HL-60 (cell line): ENCODE measurements at regions not wholly inside any gene's neighbourhood (a gene's known extent, or its start where the extent isn't known, plus 50 kb on each side); places are given as distances from the start of the nearest gene placed in this dataset.

Source experiments
- CTCF ChIP-seq: IDR thresholded peaks from one replicate; pipeline ENCODE4 v1.5.1; 2011; ENCODE audit warnings: low read length, control low read depth, inconsistent platforms; ENCODE audit not compliant: insufficient read depth
- GABPA ChIP-seq: IDR thresholded peaks from 2 replicates; pipeline ENCODE4 v1.6.1; 2012; ENCODE audit warnings: low read depth
- POLR2AphosphoS5 ChIP-seq: IDR thresholded peaks from 2 replicates; pipeline ENCODE4 v1.6.1; 2012; ENCODE audit warnings: low read depth
- REST ChIP-seq: IDR thresholded peaks from 2 replicates; pipeline ENCODE4 v1.6.1; 2012; ENCODE audit warnings: low read depth; ENCODE audit not compliant: insufficient replicate concordance
- SPI1 ChIP-seq: IDR thresholded peaks from 2 replicates; pipeline ENCODE4 v1.6.1; 2012; ENCODE audit warnings: low read depth, mild to moderate bottlenecking, borderline replicate concordance

DNA sequence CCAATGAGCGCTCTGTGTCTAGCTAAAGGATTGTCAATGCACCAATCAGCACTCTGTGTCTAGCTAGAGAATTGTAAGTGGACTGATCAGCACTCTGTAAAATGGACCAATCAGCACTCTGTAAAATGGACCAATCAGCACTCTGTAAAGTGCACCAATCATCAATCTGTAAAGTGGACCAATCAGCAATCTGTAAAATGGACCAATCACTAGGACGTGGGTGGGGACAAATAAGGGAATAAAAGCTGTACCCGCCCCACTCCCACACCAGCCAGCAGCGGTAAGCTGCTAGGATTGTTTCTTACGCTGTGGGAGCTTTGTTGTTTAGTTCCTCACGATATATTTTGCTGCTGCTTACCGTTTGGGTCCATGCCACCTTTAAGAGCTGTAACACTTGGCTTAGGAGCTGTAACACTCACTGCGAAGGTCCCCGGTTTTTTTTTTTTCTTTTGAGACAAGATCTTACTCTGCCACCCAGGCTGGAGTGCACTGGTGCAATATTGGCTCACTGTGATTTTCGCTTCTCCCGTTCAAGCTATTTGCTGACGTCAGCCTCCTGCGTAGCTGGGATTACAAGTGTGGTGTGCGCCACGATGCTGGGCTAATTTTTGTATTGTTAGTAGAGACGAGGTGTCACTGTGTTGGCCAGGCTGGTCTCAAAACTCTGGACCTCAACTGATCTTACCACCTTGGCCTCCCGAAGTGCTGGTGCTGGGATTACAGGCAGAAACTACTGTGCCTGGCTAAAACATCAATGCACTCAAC lies 184.8 kb downstream of the PTPN20 start:
- TF ChIP-seq POLR2AphosphoS5, result no peak
- TF ChIP-seq CTCF, result no peak
- no peak for TF ChIP-seq GABPA
- TF ChIP-seq REST, result no peak
- TF ChIP-seq SPI1, result no peak
